BLaER1 (cell line): ENCODE measurements at regions not wholly inside any gene's neighbourhood (a gene's known extent, or its start where the extent isn't known, plus 50 kb on each side); places are given as distances from the start of the nearest gene placed in this dataset.

Source experiments
- H3K27ac ChIP-seq: shearing (Covaris generic); formaldehyde crosslinking; 2 replicates; pipeline ENCODE4 v1.8.1; 2022
- H3K27me3 ChIP-seq: shearing (Covaris generic); formaldehyde crosslinking; 2 replicates; pipeline ENCODE4 v1.8.1; 2022
- H3K36me3 ChIP-seq: shearing (Covaris generic); formaldehyde crosslinking; 2 replicates; pipeline ENCODE4 v1.8.1; 2022
- H3K4me1 ChIP-seq: shearing (Covaris generic); formaldehyde crosslinking; 2 replicates; pipeline ENCODE4 v1.8.1; 2022
- H3K4me2 ChIP-seq: shearing (Covaris generic); formaldehyde crosslinking; 2 replicates; pipeline ENCODE4 v1.8.1; 2022
- H3K4me3 ChIP-seq: shearing (Covaris generic); formaldehyde crosslinking; 2 replicates; pipeline ENCODE4 v1.8.1; 2022
- H3K9ac ChIP-seq: shearing (Covaris generic); formaldehyde crosslinking; 2 replicates; pipeline ENCODE4 v1.8.1; 2022
- H3K9me3 ChIP-seq: shearing (Covaris generic); formaldehyde crosslinking; 2 replicates; pipeline ENCODE4 v1.8.1; 2022
- H4K20me1 ChIP-seq: shearing (Covaris generic); formaldehyde crosslinking; 2 replicates; pipeline ENCODE4 v1.8.1; 2022
- Cebpa-rat ChIP-seq: shearing (Covaris generic); IDR thresholded peaks from 2 replicates; pipeline ENCODE4 v1.8.1; 2022

DNA sequence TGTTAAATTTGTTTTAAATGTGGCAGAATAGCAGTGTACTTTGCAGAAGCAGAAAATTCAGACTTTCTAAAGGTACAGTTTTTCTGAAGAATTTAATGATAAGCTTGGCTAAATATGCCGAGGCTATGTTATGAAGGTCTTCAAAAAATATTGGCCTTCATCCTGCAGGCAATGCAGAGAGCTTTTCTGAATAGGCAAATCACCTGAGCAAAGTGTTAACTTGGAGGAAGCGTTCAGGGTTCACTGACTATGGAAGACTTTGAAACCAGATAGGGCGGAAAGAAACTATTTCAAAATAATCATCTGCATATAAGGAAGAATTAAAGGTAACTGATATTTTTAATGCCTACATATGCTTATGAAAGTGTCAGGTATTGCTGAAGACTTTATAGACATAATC is 133.7 kb upstream of the SETBP1 start:
- H3K9ac ChIP-seq = no peak overlapping the region
- H3K9me3 ChIP-seq = no peaks in the 10 kb centered on the region
- no peak overlapping the region for H3K27ac ChIP-seq
- no peaks in the 10 kb centered on the region for H3K4me1 ChIP-seq
- H3K27me3 ChIP-seq = no peaks in the 10 kb centered on the region
- no peak overlapping the region for H3K4me3 ChIP-seq
- no peaks in the 10 kb centered on the region for H3K36me3 ChIP-seq
- no peaks in the 10 kb centered on the region for H4K20me1 ChIP-seq
- no peak for TF ChIP-seq Cebpa-rat
- no peak overlapping the region for H3K4me2 ChIP-seq

- no peaks in the 10 kb centered on the region for H3K9me3 ChIP-seq
- H3K4me2 ChIP-seq = no peak overlapping the region
- H3K27ac ChIP-seq = no peak overlapping the region
- no peaks in the 10 kb centered on the region for H3K36me3 ChIP-seq
- H3K9ac ChIP-seq = no peak overlapping the region
- H3K4me3 ChIP-seq = no peak overlapping the region
- no peak for TF ChIP-seq Cebpa-rat
- H3K27me3 ChIP-seq = no peaks in the 10 kb centered on the region
- no peaks in the 10 kb centered on the region for H4K20me1 ChIP-seq
- H3K4me1 ChIP-seq = no peaks in the 10 kb centered on the region
These were observed 132.1 kb upstream of the SETBP1 start for GRCh38 chr18:44548291-44549221.

DNA sequence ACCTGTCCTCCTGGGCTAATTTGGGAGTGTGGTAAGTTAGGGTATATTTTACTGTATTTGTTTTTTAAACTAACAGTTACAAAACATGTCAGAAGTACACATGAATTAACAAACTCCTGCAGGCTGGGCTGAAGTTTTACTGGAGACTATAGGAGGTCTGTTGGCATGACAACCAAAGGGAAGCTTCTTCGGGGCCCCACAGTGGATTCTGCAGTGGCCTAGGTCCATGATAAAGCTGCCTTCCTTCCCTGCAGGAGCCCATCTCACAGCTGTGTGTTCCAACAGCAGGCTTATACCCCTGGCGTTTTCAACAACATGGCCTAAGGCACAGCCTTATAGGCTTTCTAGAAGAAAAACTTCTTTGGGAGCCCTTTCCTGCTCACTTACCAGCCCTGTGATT is 128.0 kb upstream of the SETBP1 start:
- no peak for TF ChIP-seq Cebpa-rat
- Histone ChIP-seq H3K9me3 (no peaks in the 10 kb centered on the region), H3K9ac (no peak overlapping the region), H3K4me3 (no peak overlapping the region), H3K36me3 (no peaks in the 10 kb centered on the region), H3K27me3 (no peaks in the 10 kb centered on the region), H3K4me2 (no peak overlapping the region), H4K20me1 (no peaks in the 10 kb centered on the region), H3K27ac (no peak overlapping the region), H3K4me1 (no peaks in the 10 kb centered on the region)

GRCh38 chr18:44556296-44556695 is 124.4 kb upstream of the SETBP1 start:
- Histone ChIP-seq H3K4me3 (no peak overlapping the region), H4K20me1 (no peaks in the 10 kb centered on the region), H3K9me3 (no peaks in the 10 kb centered on the region), H3K4me1 (no peaks in the 10 kb centered on the region), H3K36me3 (no peaks in the 10 kb centered on the region), H3K9ac (no peak overlapping the region), H3K27me3 (no peaks in the 10 kb centered on the region), H3K4me2 (no peak overlapping the region), H3K27ac (no peak overlapping the region)
- TF ChIP-seq Cebpa-rat = no peak

DNA sequence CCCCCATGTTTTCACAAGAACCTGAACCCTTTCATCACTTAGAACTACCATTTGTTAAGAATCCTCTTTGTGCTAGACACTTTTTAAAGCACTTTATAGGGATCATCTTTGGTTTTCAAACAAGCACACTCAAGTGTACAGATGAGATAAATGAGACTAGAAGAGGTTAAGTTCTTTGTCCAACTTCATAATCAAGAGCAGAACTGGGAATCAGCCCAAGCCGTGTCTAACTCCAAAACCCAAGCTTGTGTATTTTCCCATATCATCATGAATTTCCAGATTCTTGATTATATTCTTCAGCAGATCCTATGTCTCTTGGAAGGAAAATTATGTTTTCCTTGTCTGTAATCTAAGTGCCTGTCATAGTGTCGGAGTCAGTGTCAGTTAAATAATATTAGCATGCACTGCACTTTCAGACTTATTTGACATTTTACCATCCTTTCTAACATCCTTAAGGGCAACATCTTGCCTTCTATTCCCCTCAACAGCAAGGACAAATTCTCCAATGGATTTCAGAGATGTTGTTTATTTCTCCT is 123.0 kb upstream of the SETBP1 start:
- Histone ChIP-seq H3K4me3 (no peak overlapping the region), H3K9me3 (no peaks in the 10 kb centered on the region), H4K20me1 (no peaks in the 10 kb centered on the region), H3K9ac (no peak overlapping the region), H3K36me3 (no peaks in the 10 kb centered on the region), H3K4me2 (no peak overlapping the region), H3K27me3 (no peaks in the 10 kb centered on the region), H3K4me1 (no peaks in the 10 kb centered on the region), H3K27ac (no peak overlapping the region)
- TF ChIP-seq Cebpa-rat = no peak

DNA sequence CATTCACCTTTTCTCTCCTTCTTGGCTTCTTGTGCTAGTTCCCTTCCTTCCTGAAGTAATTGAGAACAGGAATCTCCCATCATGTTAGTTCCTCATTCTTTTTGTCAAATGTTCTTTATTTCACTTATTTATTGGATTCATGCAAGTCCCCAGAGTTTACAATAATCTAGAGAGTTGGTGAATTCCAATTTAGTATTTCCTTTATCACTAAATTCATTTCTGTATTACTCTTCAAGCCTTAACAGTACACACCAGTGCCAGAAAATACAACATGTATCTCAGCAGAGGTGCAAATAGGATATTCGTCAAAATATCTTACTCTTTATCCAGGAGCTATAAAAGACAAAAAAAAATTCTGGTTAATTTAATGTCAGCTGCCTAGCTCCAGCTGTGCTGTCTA is 121.9 kb upstream of the SETBP1 start:
- Histone ChIP-seq H3K9ac (no peak overlapping the region), H3K4me2 (no peak overlapping the region), H3K27me3 (no peaks in the 10 kb centered on the region), H3K4me1 (no peaks in the 10 kb centered on the region; the same call in 1 of the 2 replicates), H3K4me3 (no peak overlapping the region), H3K9me3 (no peaks in the 10 kb centered on the region), H4K20me1 (no peaks in the 10 kb centered on the region), H3K36me3 (no peaks in the 10 kb centered on the region), H3K27ac (no peak overlapping the region)
- no peak for TF ChIP-seq Cebpa-rat

GRCh38 chr18:44562986-44563385 is 117.7 kb upstream of the SETBP1 start:
- Histone ChIP-seq H3K4me3 (no peak overlapping the region), H3K27ac (no peak overlapping the region), H3K4me2 (peak overlapping the region; percentile 20; the same call in 1 of the 2 replicates), H3K9me3 (no peaks in the 10 kb centered on the region), H3K4me1 (no peaks in the 10 kb centered on the region; the same call in 1 of the 2 replicates), H3K9ac (no peak overlapping the region), H3K36me3 (no peaks in the 10 kb centered on the region), H3K27me3 (no peaks in the 10 kb centered on the region), H4K20me1 (no peaks in the 10 kb centered on the region)
- TF ChIP-seq Cebpa-rat = no peak

DNA sequence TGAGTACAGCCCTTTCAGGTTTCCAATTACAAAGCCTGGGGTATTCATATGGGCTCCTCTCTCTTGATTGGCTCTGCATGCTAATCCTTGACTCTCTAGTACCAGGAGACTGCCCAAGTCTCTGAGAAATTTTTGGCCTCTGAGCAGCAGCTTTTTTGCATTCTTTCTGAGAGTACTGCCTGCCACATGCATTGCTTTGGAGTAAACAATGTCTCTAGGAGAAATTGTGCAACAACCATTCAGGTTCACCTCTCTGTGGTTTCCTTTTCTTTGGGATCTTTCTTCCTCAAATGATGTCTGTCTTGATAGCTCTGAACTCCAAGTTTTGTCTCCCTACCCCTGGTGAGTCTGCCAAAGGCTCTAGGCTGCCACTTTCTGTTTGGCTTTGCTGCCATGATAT is 115.8 kb upstream of the SETBP1 start:
- H3K4me3 ChIP-seq = no peak overlapping the region
- no peak overlapping the region for H3K4me2 ChIP-seq

DNA sequence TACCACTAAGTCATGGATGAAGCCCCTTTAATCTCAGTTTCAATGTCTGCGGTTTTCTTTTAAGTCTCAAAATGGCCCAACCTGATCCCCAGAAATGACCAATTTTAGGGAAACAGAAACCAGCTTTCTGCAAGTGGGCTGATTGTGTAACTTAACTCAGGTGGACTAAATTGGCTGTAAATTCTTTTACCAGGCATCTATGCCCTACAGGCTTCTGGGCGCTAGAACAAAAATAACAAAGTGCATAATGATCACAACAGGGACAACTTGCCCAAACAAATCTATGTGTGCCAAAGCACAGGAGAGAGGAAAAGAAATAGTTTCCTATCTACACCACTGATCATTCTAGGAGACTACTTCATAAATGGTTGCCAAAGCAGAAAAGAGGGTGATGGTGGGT is 112.3 kb upstream of the SETBP1 start:
- H3K4me1 ChIP-seq = no peaks in the 10 kb centered on the region; the same call in 1 of the 2 replicates
- no peaks in the 10 kb centered on the region for H3K9me3 ChIP-seq
- H3K36me3 ChIP-seq = no peaks in the 10 kb centered on the region
- no peak overlapping the region for H3K9ac ChIP-seq
- TF ChIP-seq Cebpa-rat = no peak
- no peak overlapping the region for H3K4me3 ChIP-seq
- no peaks in the 10 kb centered on the region for H3K27me3 ChIP-seq
- no peak overlapping the region for H3K27ac ChIP-seq
- no peaks in the 10 kb centered on the region for H4K20me1 ChIP-seq
- H3K4me2 ChIP-seq = no peak overlapping the region

More for the DNA sequence above, 115.8 kb upstream of the SETBP1 start:
- no peak for TF ChIP-seq Cebpa-rat
- Histone ChIP-seq H3K36me3 (no peaks in the 10 kb centered on the region), H3K4me1 (no peaks in the 10 kb centered on the region; the same call in 1 of the 2 replicates), H3K27me3 (no peaks in the 10 kb centered on the region), H4K20me1 (no peaks in the 10 kb centered on the region), H3K27ac (no peak overlapping the region), H3K9me3 (no peaks in the 10 kb centered on the region), H3K9ac (no peak overlapping the region)

DNA sequence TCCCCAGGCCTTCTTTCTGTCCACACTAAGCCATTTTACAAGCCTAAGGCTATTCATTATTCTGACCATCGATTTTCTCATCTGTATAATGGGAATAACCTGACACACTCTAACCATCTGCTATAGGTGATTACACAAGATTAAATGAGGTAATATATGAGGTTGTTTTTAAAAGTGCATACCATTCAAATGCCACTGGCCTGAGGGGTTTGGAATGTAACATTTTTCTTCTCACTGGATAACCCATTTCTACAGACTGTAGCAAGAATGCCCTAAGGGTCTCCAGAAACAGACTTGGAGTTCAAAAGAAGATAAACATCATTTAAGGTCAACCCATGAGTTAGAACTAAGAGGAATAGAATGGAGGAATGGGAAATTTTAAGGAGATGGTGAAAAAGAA is 111.7 kb upstream of the SETBP1 start:
- H3K36me3 ChIP-seq = no peaks in the 10 kb centered on the region
- no peaks in the 10 kb centered on the region for H3K9me3 ChIP-seq
- H4K20me1 ChIP-seq = no peaks in the 10 kb centered on the region
- no peak for TF ChIP-seq Cebpa-rat
- H3K27me3 ChIP-seq = no peaks in the 10 kb centered on the region
- H3K4me2 ChIP-seq = no peak overlapping the region
- no peak overlapping the region for H3K27ac ChIP-seq
- H3K4me1 ChIP-seq = no peaks in the 10 kb centered on the region
- no peak overlapping the region for H3K4me3 ChIP-seq
- no peak overlapping the region for H3K9ac ChIP-seq
